GM06990 (cell line): ENCODE measurements at regions not wholly inside any gene's neighbourhood (a gene's known extent, or its start where the extent isn't known, plus 50 kb on each side); places are given as distances from the start of the nearest gene placed in this dataset.

Experiments
- DNase-seq: peaks from one replicate; pipeline ENCODE4 v3.0.0-alpha.2; 2011; ENCODE audit not compliant: insufficient read length; ENCODE audit errors: extremely low read depth
- H3K27me3 ChIP-seq: replicated peaks from 2 replicates; pipeline ENCODE4 v1.6.0; 2011; ENCODE audit warnings: low read length; ENCODE audit not compliant: control insufficient read depth, insufficient read depth
- H3K36me3 ChIP-seq: 2 replicates; pipeline ENCODE4 v1.5.1; 2011; ENCODE audit warnings: low read length; ENCODE audit not compliant: control insufficient read depth, insufficient read depth
- H3K4me3 ChIP-seq: replicated peaks from 2 replicates; pipeline ENCODE4 v1.5.1; 2011; ENCODE audit warnings: low read depth, mild to moderate bottlenecking, control low read depth, low read length
- CTCF ChIP-seq: IDR thresholded peaks from 2 replicates; pipeline ENCODE4 v1.5.1; 2011; ENCODE audit warnings: low read length, control low read depth, mild to moderate bottlenecking, inconsistent platforms; ENCODE audit not compliant: insufficient read depth, poor library complexity, severe bottlenecking

- Histone ChIP-seq H3K36me3 (no peaks in the 10 kb centered on the region), H3K4me3 (no peak overlapping the region), H3K27me3 (no peaks in the 10 kb centered on the region)
- no peak for DNase-seq
- TF ChIP-seq CTCF, result no peak
Observed at GRCh38 chr12:78501825-78502224, 362.7 kb upstream of the SYT1 start.

- H3K36me3 ChIP-seq, result no peaks in the 10 kb centered on the region
- no peaks in the 10 kb centered on the region for H3K27me3 ChIP-seq
- H3K4me3 ChIP-seq, result no peak overlapping the region
- DNase-seq, result no peak
- no peak for TF ChIP-seq CTCF
Observed at GRCh38 chr12:78519422-78519821, 345.2 kb upstream of the SYT1 start.

- no peak for TF ChIP-seq CTCF
- Histone ChIP-seq H3K4me3 (no peak overlapping the region), H3K27me3 (no peaks in the 10 kb centered on the region), H3K36me3 (no peaks in the 10 kb centered on the region)
- no peak for DNase-seq
Observed at GRCh38 chr12:78530100-78530765, 334.3 kb upstream of the SYT1 start.

- H3K4me3 ChIP-seq, result no peak overlapping the region
- no peak for TF ChIP-seq CTCF
- no peaks in the 10 kb centered on the region for H3K27me3 ChIP-seq
- no peak for DNase-seq
- no peaks in the 10 kb centered on the region for H3K36me3 ChIP-seq
Observed at GRCh38 chr12:78531831-78532458, 332.6 kb upstream of the SYT1 start.

- H3K36me3 ChIP-seq, result no peaks in the 10 kb centered on the region
- no peak for DNase-seq
- H3K27me3 ChIP-seq, result no peaks in the 10 kb centered on the region
- no peak for TF ChIP-seq CTCF
- no peak overlapping the region for H3K4me3 ChIP-seq
Observed at GRCh38 chr12:78534311-78534710, 330.3 kb upstream of the SYT1 start.
